Endothelial cell of umbilical vein (primary cell): ENCODE measurements at regions not wholly inside any gene's neighbourhood (a gene's known extent, or its start where the extent isn't known, plus 50 kb on each side); places are given as distances from the start of the nearest gene placed in this dataset.

Experiments
- BruUV-seq: library from RNA; stranded (reverse); fragments of 400-500 nt; replicated peaks from 2 replicates; lab custom pipeline; 2021; lab: Mats Ljungman, UMichigan
- CTCF ChIA-PET: fragments of 300-600, 350-600 bp; sonication (Branson Sonifier 250); formaldehyde crosslinking; loops from one replicate; lab custom pipeline; 2021; ENCODE audit warnings: antibody characterized with exemption, inconsistent platforms; lab: Charles Lee
- POLR2A ChIA-PET: fragments of 300-600, 350-600 bp; sonication (Branson Sonifier 250); formaldehyde crosslinking; loops from one replicate; lab custom pipeline; 2021; ENCODE audit warnings: antibody characterized with exemption, inconsistent platforms; lab: Charles Lee
- DNase-seq: peaks from one replicate; pipeline ENCODE4 v3.0.0-alpha.2; 2011; ENCODE audit warnings: low read depth, low spot score
- FAIRE-seq: peaks from 2 replicates; lab custom pipeline; 2011; peaks lifted over from hg19 to GRCh38; lab: Jason Lieb, UNC
- H2AFZ ChIP-seq: 2 replicates; pipeline ENCODE4 v1.6.0; 2012; ENCODE audit warnings: low read depth, low read length, control low read depth, inconsistent platforms
- H3K27ac ChIP-seq: 2 replicates; pipeline ENCODE4 v1.5.1; 2011; ENCODE audit warnings: low read depth, mild to moderate bottlenecking, control low read depth, low read length, moderate library complexity; ENCODE audit not compliant: insufficient read depth
- H3K27me3 ChIP-seq, 2 experiments: 2 replicates each; pipeline versions ENCODE4 v1.6.0 to v1.6.1; 2011; ENCODE audit warnings: low read length in 2 of 2, mixed read lengths in 1 of 2; ENCODE audit not compliant: control insufficient read depth in 2 of 2, insufficient read depth in 2 of 2
- H3K36me3 ChIP-seq, 2 experiments: 2 replicates in 1 of 2; 3 replicates in 1 of 2; pipeline ENCODE4 v1.5.1; 2011; ENCODE audit warnings: low read length in 2 of 2, mild to moderate bottlenecking in 1 of 2, moderate library complexity in 1 of 2; ENCODE audit not compliant: control insufficient read depth in 2 of 2, insufficient read depth in 2 of 2; ENCODE audit errors: extremely low read depth in 1 of 2
- H3K4me1 ChIP-seq: 3 replicates; pipeline ENCODE4 v1.5.1; 2011; ENCODE audit warnings: mild to moderate bottlenecking, low read length; ENCODE audit not compliant: control insufficient read depth, insufficient read depth; ENCODE audit errors: extremely low read depth
- H3K4me2 ChIP-seq: 2 replicates; pipeline ENCODE4 v1.6.1; 2011; ENCODE audit warnings: low read length, control low read depth, mixed read lengths; ENCODE audit not compliant: insufficient read depth
- H3K4me3 ChIP-seq, 3 experiments: fragments of 200-600 bp in 1 of 3; sonication (generic), shearing (Covaris generic) in 1 of 3; replicated peaks in 1 of 3; 2 replicates each; pipeline ENCODE4 v1.5.1; 2011 to 2016; ENCODE audit warnings: control low read depth in 3 of 3, low read length in 3 of 3, mild to moderate bottlenecking in 2 of 3, inconsistent platforms in 1 of 3, low read depth in 1 of 3, moderate library complexity in 1 of 3; ENCODE audit not compliant: insufficient read depth in 1 of 3
- H3K79me2 ChIP-seq: 2 replicates; pipeline ENCODE4 v1.6.0; 2012; ENCODE audit warnings: low read length, inconsistent platforms; ENCODE audit not compliant: control insufficient read depth, insufficient read depth
- H3K9ac ChIP-seq: replicated peaks from 2 replicates; pipeline ENCODE3; 2011; ENCODE audit warnings: low read length, control low read depth; ENCODE audit not compliant: insufficient read depth; ENCODE audit errors: extremely low read depth
- H3K9me1 ChIP-seq: replicated peaks from 3 replicates; pipeline ENCODE4 v1.6.0; 2011; ENCODE audit warnings: mild to moderate bottlenecking, low read length; ENCODE audit not compliant: control insufficient read depth, insufficient read depth; ENCODE audit errors: extremely low read depth
- H3K9me3 ChIP-seq: replicated peaks from 2 replicates; pipeline ENCODE4 v1.5.1; 2012; ENCODE audit warnings: low read length, inconsistent platforms; ENCODE audit not compliant: control insufficient read depth, insufficient read depth
- H4K20me1 ChIP-seq: replicated peaks from 2 replicates; pipeline ENCODE3; 2011; ENCODE audit warnings: mild to moderate bottlenecking, low read length; ENCODE audit not compliant: control insufficient read depth, insufficient read depth; ENCODE audit errors: extremely low read depth
- EZH2 ChIP-seq: IDR thresholded peaks from 2 replicates; pipeline ENCODE4 v1.6.1; 2012; ENCODE audit warnings: borderline replicate concordance, low read depth, mild to moderate bottlenecking, moderate library complexity, low read length, inconsistent platforms; ENCODE audit not compliant: severe bottlenecking
- FOS ChIP-seq: IDR thresholded peaks from 2 replicates; pipeline ENCODE4 v1.6.1; 2011; ENCODE audit warnings: mild to moderate bottlenecking, low read length, moderate library complexity, borderline replicate concordance; ENCODE audit not compliant: insufficient read depth
- GATA2 ChIP-seq: IDR thresholded peaks from 2 replicates; pipeline ENCODE4 v1.7.0; 2011; ENCODE audit warnings: low read depth, mild to moderate bottlenecking, moderate library complexity, mixed read lengths, low read length; ENCODE audit not compliant: insufficient read length, insufficient read depth
- JUN ChIP-seq: IDR thresholded peaks from 2 replicates; pipeline ENCODE4 v1.6.1; 2011; ENCODE audit warnings: borderline replicate concordance, low read depth; ENCODE audit not compliant: insufficient read length, insufficient read depth
- MYC ChIP-seq: IDR thresholded peaks from one replicate; pipeline ENCODE4 v1.6.1; 2011; ENCODE audit warnings: mild to moderate bottlenecking, low read depth, low read length
- POLR2A ChIP-seq: IDR thresholded peaks from 2 replicates; pipeline ENCODE4 v1.6.1; 2012; ENCODE audit warnings: low read depth, mild to moderate bottlenecking, control low read depth, low read length
- POLR2AphosphoS5 ChIP-seq: IDR thresholded peaks from 2 replicates; pipeline ENCODE4 v1.6.1; 2012; ENCODE audit warnings: low read depth, mild to moderate bottlenecking, control low read depth, low read length, moderate library complexity; ENCODE audit not compliant: insufficient read depth
- dilution Hi-C: fragments of 300-500 bp; cut with MboI; formaldehyde crosslinking; loops from one replicate; pipeline ENCODE4 v1.15.0; 2019; ENCODE audit warnings: low sequenced_read_pairs; ENCODE audit not compliant: extremely low pct_ligation_motif_present
- intact Hi-C: fragments of 100-400 bp; cut with micrococcal nuclease; formaldehyde crosslinking; loops from one replicate; pipeline ENCODE4 v1.10.0; 2022
- TF ChIP-seq, protein P1 (sequence below), 2 donors: IDR thresholded peaks; 1 replicate in 1 of 2; 2 replicates in 1 of 2; pipeline ENCODE4 v1.5.1; 2011; ENCODE audit warnings: low read length in 2 of 2, mild to moderate bottlenecking in 2 of 2, moderate library complexity in 2 of 2, control low read depth in 1 of 2, inconsistent platforms in 1 of 2, low read depth in 1 of 2; ENCODE audit not compliant: insufficient read depth in 1 of 2; ENCODE audit errors: extremely low read depth in 1 of 2
- TF ChIP-seq, protein P2 (sequence below): IDR thresholded peaks from 2 replicates; pipeline ENCODE4 v1.6.1; 2011; ENCODE audit not compliant: insufficient read depth, insufficient read length

DNA sequence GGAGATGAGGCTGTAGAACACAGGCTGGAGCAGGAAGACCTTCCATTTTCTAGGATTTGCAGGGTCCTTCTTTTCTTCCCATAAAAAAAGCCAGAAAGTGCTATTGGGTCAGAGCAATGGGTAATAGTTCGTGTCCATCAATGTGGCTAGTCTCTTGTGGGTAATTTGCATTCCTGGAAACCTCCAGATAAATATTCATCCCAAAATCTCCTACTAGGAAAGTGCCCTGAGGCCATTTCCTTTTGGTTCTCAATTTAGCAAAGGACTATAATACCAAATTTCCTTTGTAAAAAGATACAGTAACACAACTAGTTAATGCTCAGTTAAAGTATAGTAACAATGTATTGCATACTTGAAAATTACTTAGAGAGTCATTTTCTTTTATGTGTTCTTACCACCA lies 138.1 kb upstream of the TAB2 start:
- POLR2A ChIA-PET, result no interaction called here
- FAIRE-seq, result no peak
- DNase-seq, result no peak

More for the DNA sequence above, 138.1 kb upstream of the TAB2 start:
- CTCF ChIA-PET, result no interaction called here
- intact Hi-C loops (no loop called here), dilution Hi-C loops (no loop called here)
- Histone ChIP-seq H3K27me3 (no peaks in the 10 kb centered on the region), H3K9me1 (no peaks in the 10 kb centered on the region), H3K4me2 (no peak overlapping the region), H3K79me2 (no peaks in the 10 kb centered on the region), H3K9me3 (no peaks in the 10 kb centered on the region), H3K4me3 (no peak overlapping the region), H3K9ac (no peak overlapping the region), H3K27ac (no peak overlapping the region), H3K4me1 (no peaks in the 10 kb centered on the region), H4K20me1 (no peaks in the 10 kb centered on the region), H3K36me3 (no peaks in the 10 kb centered on the region), H2AFZ (no peak overlapping the region)
- no peak for TF ChIP-seq EZH2
- TF ChIP-seq GATA2, result no peak
- no peak for TF ChIP-seq JUN
- TF ChIP-seq FOS, result no peak
- TF ChIP-seq MYC, result no peak
- TF ChIP-seq POLR2AphosphoS5, result no peak
- TF ChIP-seq POLR2A, result no peak
- TF ChIP-seq, protein P1, sequence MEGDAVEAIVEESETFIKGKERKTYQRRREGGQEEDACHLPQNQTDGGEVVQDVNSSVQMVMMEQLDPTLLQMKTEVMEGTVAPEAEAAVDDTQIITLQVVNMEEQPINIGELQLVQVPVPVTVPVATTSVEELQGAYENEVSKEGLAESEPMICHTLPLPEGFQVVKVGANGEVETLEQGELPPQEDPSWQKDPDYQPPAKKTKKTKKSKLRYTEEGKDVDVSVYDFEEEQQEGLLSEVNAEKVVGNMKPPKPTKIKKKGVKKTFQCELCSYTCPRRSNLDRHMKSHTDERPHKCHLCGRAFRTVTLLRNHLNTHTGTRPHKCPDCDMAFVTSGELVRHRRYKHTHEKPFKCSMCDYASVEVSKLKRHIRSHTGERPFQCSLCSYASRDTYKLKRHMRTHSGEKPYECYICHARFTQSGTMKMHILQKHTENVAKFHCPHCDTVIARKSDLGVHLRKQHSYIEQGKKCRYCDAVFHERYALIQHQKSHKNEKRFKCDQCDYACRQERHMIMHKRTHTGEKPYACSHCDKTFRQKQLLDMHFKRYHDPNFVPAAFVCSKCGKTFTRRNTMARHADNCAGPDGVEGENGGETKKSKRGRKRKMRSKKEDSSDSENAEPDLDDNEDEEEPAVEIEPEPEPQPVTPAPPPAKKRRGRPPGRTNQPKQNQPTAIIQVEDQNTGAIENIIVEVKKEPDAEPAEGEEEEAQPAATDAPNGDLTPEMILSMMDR (IDR thresholded peaks at IDR 0.05; ENCODE audit: extremely low read depth in 1 of 2, insufficient read depth in 1 of 2, low read depth in 1 of 2, low read length in 2 of 2), result no peak
- TF ChIP-seq, protein P2, sequence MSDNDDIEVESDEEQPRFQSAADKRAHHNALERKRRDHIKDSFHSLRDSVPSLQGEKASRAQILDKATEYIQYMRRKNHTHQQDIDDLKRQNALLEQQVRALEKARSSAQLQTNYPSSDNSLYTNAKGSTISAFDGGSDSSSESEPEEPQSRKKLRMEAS, result no peak
- BruUV-seq, result no TSS peak
